WTC11 (cell line): ENCODE measurements at regions not wholly inside any gene's neighbourhood (a gene's known extent, or its start where the extent isn't known, plus 50 kb on each side); places are given as distances from the start of the nearest gene placed in this dataset.

Experiments
- ATAC-seq: fragments of 200-7000 bp; cut with Tn5 transposase; 2 replicates; pipeline ENCODE4 v1.10.0; 2021; ENCODE audit warnings: mild to moderate bottlenecking, moderate library complexity
- CTCF ChIA-PET: fragments of 300-600 bp; sonication (Branson Sonifier 250); formaldehyde crosslinking; loops from one replicate; lab custom pipeline; 2021; ENCODE audit warnings: antibody characterized with exemption; lab: Charles Lee
- POLR2A ChIA-PET: fragments of 350-600 bp; sonication (Branson Sonifier 250); formaldehyde crosslinking; loops from one replicate; lab custom pipeline; 2021; ENCODE audit warnings: antibody characterized with exemption; lab: Charles Lee
- DNase-seq: peaks from one replicate; pipeline ENCODE4 v3.0.0; 2021; ENCODE audit warnings: low spot score
- H3K27ac Mint-ChIP-seq: 2 replicates; pipeline ENCODE4 v1.8.0; 2021; ENCODE audit warnings: mixed read lengths
- H3K27me3 Mint-ChIP-seq: 2 replicates; pipeline ENCODE4 v1.8.0; 2021; ENCODE audit warnings: low read depth, mild to moderate bottlenecking, moderate library complexity, mixed read lengths
- H3K36me3 Mint-ChIP-seq: 2 replicates; pipeline ENCODE4 v1.8.0; 2021; ENCODE audit warnings: mixed read lengths
- H3K4me1 Mint-ChIP-seq: 2 replicates; pipeline ENCODE4 v1.8.0; 2022; ENCODE audit warnings: mixed read lengths
- H3K4me3 Mint-ChIP-seq: 2 replicates; pipeline ENCODE4 v1.8.0; 2021; ENCODE audit warnings: mild to moderate bottlenecking, moderate library complexity, mixed read lengths
- H3K9me3 Mint-ChIP-seq: 2 replicates; pipeline ENCODE4 v1.8.0; 2021; ENCODE audit warnings: mixed read lengths
- ATF3 ChIP-seq: sonication (generic); formaldehyde crosslinking; conservative IDR thresholded peaks from 2 replicates; pipeline ENCODE4 v1.8.1; 2022; ENCODE audit warnings: mild to moderate bottlenecking, missing genetic modification reagents
- ELF4 ChIP-seq: sonication (generic); formaldehyde crosslinking; IDR thresholded peaks from 2 replicates; pipeline ENCODE4 v1.8.1; 2022; ENCODE audit warnings: low read depth, mild to moderate bottlenecking, moderate library complexity, missing genetic modification reagents
- ERG ChIP-seq: fragments of 250-450 bp; sonication (Bioruptor Pico); IDR thresholded peaks from 2 replicates; pipeline ENCODE4 v1.8.0; 2021; ENCODE audit warnings: mild to moderate bottlenecking
- FOXP1 ChIP-seq: sonication (generic); formaldehyde crosslinking; IDR thresholded peaks from 2 replicates; pipeline ENCODE4 v1.8.0; 2022; ENCODE audit warnings: missing genetic modification reagents, mild to moderate bottlenecking, moderate library complexity, borderline replicate concordance
- GABPB1 ChIP-seq: sonication (generic); formaldehyde crosslinking; IDR thresholded peaks from 2 replicates; pipeline ENCODE4 v1.8.1; 2023; ENCODE audit warnings: mild to moderate bottlenecking, missing genetic modification reagents
- PREB ChIP-seq: sonication (generic); formaldehyde crosslinking; IDR thresholded peaks from 2 replicates; pipeline ENCODE4 v1.8.1; 2022; ENCODE audit warnings: mild to moderate bottlenecking, missing genetic modification reagents, moderate library complexity, borderline replicate concordance
- SOX15 ChIP-seq: fragments of 250-450 bp; sonication (Bioruptor Pico); IDR thresholded peaks from 2 replicates; pipeline ENCODE4 v1.9.0; 2021; ENCODE audit warnings: mild to moderate bottlenecking
- USF1 ChIP-seq: sonication (generic); formaldehyde crosslinking; IDR thresholded peaks from 2 replicates; pipeline ENCODE4 v1.8.0; 2022; ENCODE audit warnings: mild to moderate bottlenecking, missing genetic modification reagents
- USF2 ChIP-seq: sonication (generic); formaldehyde crosslinking; IDR thresholded peaks from 2 replicates; pipeline ENCODE4 v1.8.1; 2023; ENCODE audit warnings: mild to moderate bottlenecking, missing genetic modification reagents, moderate library complexity
- ZBTB43 ChIP-seq: sonication (generic); formaldehyde crosslinking; IDR thresholded peaks from 2 replicates; pipeline ENCODE4 v1.8.1; 2023; ENCODE audit warnings: mild to moderate bottlenecking, missing genetic modification reagents
- ZNF425 ChIP-seq: fragments of 250-450 bp; sonication (Bioruptor Pico); conservative IDR thresholded peaks from 2 replicates; pipeline ENCODE4 v1.9.0; 2021; ENCODE audit warnings: mild to moderate bottlenecking
- ZNF532 ChIP-seq: fragments of 250-450 bp; sonication (Bioruptor Pico); IDR thresholded peaks from 2 replicates; pipeline ENCODE4 v1.9.0; 2021; ENCODE audit warnings: mild to moderate bottlenecking, borderline replicate concordance

- TF ChIP-seq ATF3 (CRISPR knock-in tag): no peak
Measured at GRCh38 chr1:8241417-8242014, 76.4 kb upstream of the SLC45A1 start (continued).

GRCh38 chr1:8239306-8240023 lies 78.4 kb upstream of the SLC45A1 start:
- ATAC-seq (peak; percentile 84), DNase-seq (peak; percentile 58)
- CTCF ChIA-PET: interaction anchor here (0.6 to 3.9 kb wide), 11 partner anchors 12 to 228 kb away, joined by 3 to 19 read pairs (median 4); no protein-coding TSS in a partner anchor
- Mint-ChIP-seq H3K9me3 (no peaks in the 10 kb centered on the region), H3K4me1 (peaks cover 32% of the 10 kb centered on the region), H3K27me3 (no peaks in the 10 kb centered on the region), H3K4me3 (no peak overlapping the region; the same call in 1 of the 2 replicates), H3K36me3 (no peaks in the 10 kb centered on the region), H3K27ac (peak overlapping the region; percentile 46)
- POLR2A ChIA-PET: interaction anchor here (0.7 to 1.2 kb wide), 3 partner anchors 28 to 689 kb away, joined by 3 read pairs; no protein-coding TSS in a partner anchor
- peak; percentile 52 for TF ChIP-seq USF2 (CRISPR knock-in tag)
- no peak for TF ChIP-seq SOX15

GRCh38 chr1:8239039-8239305 lies 78.9 kb upstream of the SLC45A1 start:
- DNase-seq (no peak), ATAC-seq (peak; percentile 49)
- ChIA-PET POLR2A (interaction anchor here (0.7 to 1.2 kb wide), 3 partner anchors 27 to 690 kb away, joined by 3 read pairs; no protein-coding TSS in a partner anchor), CTCF (interaction anchor here (0.6 to 3.9 kb wide), 9 partner anchors 11 to 228 kb away, joined by 3 to 19 read pairs (median 4); no protein-coding TSS in a partner anchor)
- Mint-ChIP-seq H3K27me3 (no peaks in the 10 kb centered on the region), H3K4me3 (no peak overlapping the region; the same call in 1 of the 2 replicates), H3K4me1 (peaks cover 32% of the 10 kb centered on the region), H3K9me3 (no peaks in the 10 kb centered on the region), H3K36me3 (no peaks in the 10 kb centered on the region), H3K27ac (peak overlapping the region; percentile 46; the same call in 1 of the 2 replicates)
- TF ChIP-seq USF1 (CRISPR knock-in tag) (no peak), GABPB1 (CRISPR knock-in tag) (peak; percentile 51; the same call in 1 of the 2 replicates)

- Mint-ChIP-seq H3K4me3 (no peak overlapping the region), H3K36me3 (no peaks in the 10 kb centered on the region), H3K27ac (peak overlapping the region; percentile 41), H3K9me3 (no peaks in the 10 kb centered on the region), H3K27me3 (no peaks in the 10 kb centered on the region), H3K4me1 (peaks cover 32% of the 10 kb centered on the region)
- no peak for DNase-seq
- ATAC-seq: peak; percentile 10
- CTCF ChIA-PET: interaction anchor here (0.6 to 3.9 kb wide), 9 partner anchors 11 to 227 kb away, joined by 3 to 19 read pairs (median 4); no protein-coding TSS in a partner anchor
- POLR2A ChIA-PET: interaction anchor here (0.7 to 1.2 kb wide), 3 partner anchors 27 to 690 kb away, joined by 3 read pairs; no protein-coding TSS in a partner anchor
- no peak for TF ChIP-seq FOXP1
- no peak for TF ChIP-seq ZBTB43 (CRISPR knock-in tag)
- TF ChIP-seq ZNF532 (CRISPR knock-in tag): no peak
- TF ChIP-seq ELF4 (CRISPR knock-in tag): no peak
- TF ChIP-seq PREB (CRISPR knock-in tag): no peak
- TF ChIP-seq ZNF425 (CRISPR knock-in tag): no peak
- no peak for TF ChIP-seq ERG (CRISPR knock-in tag)
Measured at GRCh38 chr1:8238141-8239038, 79.5 kb upstream of the SLC45A1 start.
